ENCODE measurements at regions not wholly inside any gene's neighbourhood (a gene's known extent, or its start where the extent isn't known, plus 50 kb on each side); places are given as distances from the start of the nearest gene placed in this dataset.

DNA sequence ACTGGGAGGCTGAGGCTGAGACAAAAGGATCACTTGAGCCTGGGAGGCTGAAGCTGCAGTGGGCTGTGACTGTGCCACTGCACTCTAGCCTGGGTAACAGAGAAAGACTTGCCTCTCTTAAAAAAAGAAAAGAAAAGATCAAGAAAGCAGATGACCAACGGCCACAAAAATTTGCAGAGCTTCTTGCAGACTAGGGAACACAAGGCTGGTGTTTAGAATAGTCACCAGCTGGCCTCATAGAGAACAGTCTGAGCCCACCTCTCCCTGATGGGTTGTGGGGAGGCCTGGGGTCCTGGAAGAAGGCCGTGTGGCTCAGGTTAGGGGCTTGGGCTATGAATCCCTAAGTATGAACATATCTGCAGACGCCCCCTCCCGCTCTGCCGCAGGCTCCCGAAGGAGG, 73.7 kb upstream of the MED9 start:
- TF ChIP-seq CTCF (IDR thresholded peaks at IDR 0.05; ENCODE audit: low read depth, low read length, missing input control) (no peak), MAX (IDR thresholded peaks at IDR 0.05) (no peak), YY1 (IDR thresholded peaks at IDR 0.05) (no peak), REST (IDR thresholded peaks at IDR 0.05) (no peak), FOXA1 (IDR thresholded peaks at IDR 0.05) (no peak), JUND (IDR thresholded peaks at IDR 0.05) (no peak), TAF1 (conservative IDR thresholded peaks at IDR 0.05) (no peak)
